GM20431 (cell line): ENCODE measurements at regions not wholly inside any gene's neighbourhood (a gene's known extent, or its start where the extent isn't known, plus 50 kb on each side); places are given as distances from the start of the nearest gene placed in this dataset.
"Not testable (repeated sequence)": the region's sequence is repeated elsewhere in the genome, so short reads cannot be mapped to it uniquely, and the experiment has no call there.

ENCODE experiments used
- in situ Hi-C: fragments of 300-500 bp; cut with MseI, MboI; formaldehyde crosslinking; loops from one replicate; pipeline ENCODE4 v1.15.0; 2020; ENCODE audit warnings: low sequenced_read_pairs; ENCODE audit not compliant: unreplicated experiment

DNA sequence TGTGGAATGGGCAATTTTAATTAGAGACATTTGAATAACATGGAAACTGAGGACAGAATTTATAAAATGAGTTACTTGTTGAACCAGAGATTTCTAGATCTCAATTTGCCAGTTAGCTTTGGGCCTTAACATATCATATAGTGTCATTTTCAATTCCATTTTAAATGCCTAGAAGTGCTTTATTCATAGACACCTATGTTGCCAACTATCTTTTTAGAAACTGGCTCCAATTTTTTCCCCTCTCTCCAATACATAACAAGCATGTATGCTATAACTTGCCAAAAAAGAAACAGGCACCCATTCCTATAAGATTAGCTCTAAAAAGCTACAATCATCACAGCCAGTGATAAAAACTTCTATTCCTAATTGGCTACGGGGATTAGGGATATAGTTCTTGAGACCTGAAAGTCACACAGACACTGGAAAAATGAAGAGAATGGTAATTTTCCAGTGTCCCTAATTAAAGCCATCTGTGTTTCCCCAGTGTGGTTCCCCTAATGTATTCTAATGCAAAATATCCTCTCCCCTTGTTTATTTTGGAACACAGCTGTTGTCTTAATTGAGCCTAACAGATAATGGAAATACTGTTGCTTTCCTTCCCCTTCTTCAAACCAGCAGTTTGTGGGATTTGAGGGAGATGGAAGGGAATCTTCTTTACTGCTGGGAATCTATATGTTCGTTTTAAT lies 205.5 kb upstream of the FSHR start:
- in situ Hi-C loops, result no loop called here

DNA sequence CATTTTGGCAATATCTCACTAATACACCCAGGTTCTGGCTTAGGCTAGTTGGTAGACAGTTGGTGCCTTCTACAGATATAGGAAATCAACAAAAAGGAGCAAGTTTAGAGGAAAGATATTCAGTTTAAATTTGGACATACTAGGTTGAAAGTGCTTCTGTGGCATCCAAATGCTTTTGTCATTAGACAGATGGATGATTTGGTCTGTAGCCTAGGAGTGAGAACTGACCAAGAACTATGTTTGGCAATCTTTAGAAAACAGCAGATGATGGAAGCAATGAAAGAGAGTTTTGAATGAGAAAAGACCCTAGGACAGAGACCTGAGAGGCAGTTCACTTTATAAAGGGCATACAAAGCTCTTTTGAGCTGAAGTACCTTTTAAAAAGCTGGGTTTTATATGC lies 201.3 kb upstream of the FSHR start:
- in situ Hi-C loops, result no loop called here

DNA sequence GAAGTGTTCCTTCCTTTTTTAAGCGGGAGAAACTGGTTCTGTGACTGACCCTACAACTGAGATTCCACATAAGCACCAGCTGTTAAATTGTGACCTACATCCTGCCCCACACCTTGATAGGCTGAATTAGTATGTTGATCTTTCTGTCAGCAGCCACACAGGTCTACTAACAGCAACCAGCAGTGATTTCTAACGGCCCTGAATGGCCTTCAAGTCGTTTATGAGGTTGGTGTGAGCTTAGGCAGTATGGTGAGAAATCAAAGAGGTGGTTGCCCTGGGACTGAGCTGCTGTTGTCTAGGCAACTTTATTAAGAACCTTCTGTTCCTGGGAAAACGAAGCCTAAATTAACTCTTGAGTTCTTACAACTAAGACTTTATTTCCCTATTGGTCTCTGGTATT lies 197.2 kb upstream of the FSHR start:
- in situ Hi-C loops, result no loop called here

DNA sequence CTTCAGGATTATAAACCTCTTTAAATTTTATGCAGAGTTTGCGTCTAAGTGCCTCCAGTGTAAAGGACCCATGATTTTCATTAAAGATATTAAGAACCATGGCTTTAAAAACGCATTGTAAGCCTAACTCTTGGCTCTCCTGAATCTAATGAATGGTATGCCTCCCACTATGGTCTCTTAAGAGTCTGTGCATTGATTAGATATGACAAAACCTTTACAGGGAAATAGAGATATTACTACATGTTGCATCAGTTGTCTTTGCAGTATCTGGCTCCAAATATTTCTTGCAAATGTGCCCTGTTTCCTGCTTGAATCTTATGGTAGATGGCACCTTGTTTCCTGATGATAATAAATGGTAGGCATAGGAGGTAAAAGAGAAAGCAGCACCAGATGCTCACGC lies 189.3 kb upstream of the FSHR start:
- in situ Hi-C loops, result no loop called here

DNA sequence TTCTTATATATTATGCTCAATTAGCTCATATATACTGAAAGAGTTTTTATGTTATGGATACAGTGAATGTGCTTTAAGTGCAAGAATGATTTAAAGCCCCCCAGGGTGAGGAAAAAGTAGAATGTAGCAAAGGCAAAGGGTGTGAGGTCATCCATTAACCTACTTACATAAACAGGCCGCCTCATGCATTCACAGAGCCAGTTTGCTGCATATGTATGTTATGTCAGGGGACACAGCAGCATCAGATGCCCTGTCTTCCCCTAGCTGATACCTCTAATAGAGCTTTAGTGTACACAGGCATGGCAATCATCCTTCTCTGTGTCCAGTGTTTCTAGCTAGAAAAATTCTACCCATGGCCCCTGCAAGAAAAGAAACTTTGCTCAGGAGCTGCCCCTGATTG lies 187.8 kb upstream of the FSHR start:
- in situ Hi-C loops, result no loop called here

DNA sequence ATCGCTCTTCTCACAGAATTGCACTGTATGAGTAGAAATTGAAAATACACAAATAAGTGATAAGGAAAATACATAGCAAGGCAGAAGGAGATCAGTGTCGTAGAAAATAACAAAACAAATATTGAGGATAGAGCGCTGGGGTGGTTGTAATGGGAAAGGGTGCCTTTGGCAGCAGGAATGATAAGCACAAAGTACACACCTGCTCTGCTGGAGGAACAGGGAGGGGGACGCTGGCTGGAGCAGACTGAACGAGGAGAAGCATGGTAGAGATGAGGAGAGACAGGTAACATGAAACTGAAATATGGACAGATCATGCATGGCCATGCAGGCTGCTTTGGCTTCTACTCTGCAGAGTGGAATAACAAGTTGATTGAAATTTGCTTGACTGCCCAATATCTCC lies 181.2 kb upstream of the FSHR start:
- in situ Hi-C loops, result no loop called here

DNA sequence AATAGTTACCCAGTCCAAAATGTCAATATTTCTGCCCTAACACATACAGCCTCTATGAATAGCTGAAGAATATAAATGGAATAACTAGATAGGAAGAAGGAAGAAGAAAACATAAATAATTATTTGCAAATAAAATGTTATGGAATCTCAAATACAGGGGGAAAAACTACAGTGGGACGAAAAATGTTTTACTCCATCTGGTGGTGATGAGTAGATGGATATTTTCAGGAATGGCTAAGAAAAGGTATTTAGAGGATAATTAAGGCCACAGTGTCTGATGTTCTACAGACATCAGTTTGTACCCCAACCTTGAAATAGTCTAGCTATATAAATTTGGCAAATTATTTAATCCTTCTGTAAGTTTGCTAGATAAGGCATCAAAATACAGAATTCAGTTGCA lies 178.1 kb upstream of the FSHR start:
- in situ Hi-C loops, result no loop called here

DNA sequence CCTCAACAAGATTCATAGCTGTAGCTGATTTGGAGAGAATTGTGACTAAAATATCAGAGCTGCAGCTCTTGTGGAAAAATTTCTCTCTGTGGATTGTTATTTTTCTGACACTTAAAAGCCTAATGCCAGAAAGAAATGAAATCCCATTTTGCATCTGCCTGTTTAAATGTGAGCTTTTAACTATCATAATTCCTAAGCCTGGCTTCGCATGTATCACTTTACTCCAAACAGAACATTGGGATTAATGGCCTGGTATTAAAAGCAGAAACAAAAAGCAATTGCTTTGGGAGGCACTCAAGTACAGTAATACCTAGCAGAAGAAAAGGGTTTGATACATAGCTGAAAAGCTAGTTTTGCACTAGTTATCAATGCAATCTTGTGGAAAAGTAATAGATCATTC lies 164.2 kb upstream of the FSHR start:
- in situ Hi-C loops, result no loop called here

DNA sequence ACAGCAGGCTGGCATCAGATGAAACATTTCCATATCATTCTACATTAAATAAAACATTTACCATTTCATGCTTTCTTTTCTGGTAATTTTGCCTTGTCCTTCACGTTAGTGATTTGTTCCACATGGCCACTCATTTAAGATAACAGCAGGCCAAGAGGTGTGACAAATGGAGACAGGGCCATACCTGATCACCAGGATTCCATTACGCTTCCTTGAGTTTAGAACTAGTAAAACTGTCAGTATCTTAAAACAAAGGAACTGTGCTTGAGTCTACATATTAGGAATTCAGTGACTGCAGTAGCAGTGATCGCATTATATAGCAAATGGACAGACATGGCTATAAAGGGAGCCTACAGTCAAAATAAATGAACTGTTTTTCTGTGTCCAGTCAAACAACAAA lies 155.1 kb upstream of the FSHR start:
- in situ Hi-C loops, result no loop called here

DNA sequence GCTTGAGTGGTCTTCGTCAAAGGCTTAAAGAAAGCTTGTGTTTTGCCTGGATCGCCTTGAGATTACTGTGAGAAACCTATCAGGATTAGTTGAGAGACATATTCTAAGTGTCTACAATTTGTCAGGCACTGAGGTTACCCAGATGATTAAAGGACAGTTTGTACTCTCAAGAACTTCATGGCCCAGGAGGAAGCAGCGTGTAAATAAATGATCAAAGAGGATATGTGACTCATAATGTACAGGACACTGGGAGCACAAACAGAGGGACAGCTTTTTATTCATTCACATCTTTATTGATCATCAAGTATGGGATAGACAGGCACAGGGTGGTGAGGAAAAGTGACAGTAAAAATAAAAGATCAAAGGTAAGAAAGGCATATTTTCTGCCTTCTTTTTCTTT lies 152.6 kb upstream of the FSHR start:
- in situ Hi-C loops, result no loop called here

DNA sequence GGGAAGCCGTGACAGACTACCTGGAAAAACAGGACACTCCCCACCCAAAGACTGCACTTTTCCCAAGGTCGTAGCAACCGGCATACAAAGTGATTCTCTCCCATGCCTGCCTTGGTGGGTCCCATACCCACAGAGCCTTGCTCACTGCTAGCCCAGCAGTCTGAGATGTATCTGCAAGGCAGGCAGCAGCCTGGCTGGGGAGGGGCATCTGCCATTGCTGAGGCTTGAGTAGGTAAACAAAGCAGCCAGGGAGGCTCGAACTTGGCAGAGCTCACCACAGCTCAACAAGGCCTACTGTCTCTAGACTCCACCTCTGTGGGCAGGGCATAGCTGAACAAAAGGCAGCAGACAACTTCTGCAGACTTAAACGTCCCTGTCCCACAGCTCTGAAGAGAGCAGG lies 144.4 kb upstream of the FSHR start:
- in situ Hi-C loops, result not testable (repeated sequence)

DNA sequence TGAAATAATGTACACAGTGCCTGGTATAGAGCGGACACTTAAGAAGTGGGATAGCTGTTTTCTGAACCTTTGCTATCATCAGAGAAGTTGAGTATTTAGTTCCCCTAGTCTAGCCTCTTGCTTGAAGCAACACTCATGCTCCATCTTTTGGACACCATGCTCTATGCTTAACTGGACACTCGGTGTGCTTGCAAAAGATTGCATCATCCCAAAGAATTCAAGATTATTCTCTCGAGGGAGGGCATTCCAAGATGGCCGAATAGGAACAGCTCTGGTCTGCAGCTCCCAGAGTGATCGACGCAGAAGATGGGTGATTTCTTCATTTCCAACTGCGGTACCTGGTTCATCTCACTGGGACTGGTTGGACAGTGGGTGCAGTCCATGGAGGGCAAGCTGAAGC lies 143.9 kb upstream of the FSHR start:
- in situ Hi-C loops, result no loop called here

DNA sequence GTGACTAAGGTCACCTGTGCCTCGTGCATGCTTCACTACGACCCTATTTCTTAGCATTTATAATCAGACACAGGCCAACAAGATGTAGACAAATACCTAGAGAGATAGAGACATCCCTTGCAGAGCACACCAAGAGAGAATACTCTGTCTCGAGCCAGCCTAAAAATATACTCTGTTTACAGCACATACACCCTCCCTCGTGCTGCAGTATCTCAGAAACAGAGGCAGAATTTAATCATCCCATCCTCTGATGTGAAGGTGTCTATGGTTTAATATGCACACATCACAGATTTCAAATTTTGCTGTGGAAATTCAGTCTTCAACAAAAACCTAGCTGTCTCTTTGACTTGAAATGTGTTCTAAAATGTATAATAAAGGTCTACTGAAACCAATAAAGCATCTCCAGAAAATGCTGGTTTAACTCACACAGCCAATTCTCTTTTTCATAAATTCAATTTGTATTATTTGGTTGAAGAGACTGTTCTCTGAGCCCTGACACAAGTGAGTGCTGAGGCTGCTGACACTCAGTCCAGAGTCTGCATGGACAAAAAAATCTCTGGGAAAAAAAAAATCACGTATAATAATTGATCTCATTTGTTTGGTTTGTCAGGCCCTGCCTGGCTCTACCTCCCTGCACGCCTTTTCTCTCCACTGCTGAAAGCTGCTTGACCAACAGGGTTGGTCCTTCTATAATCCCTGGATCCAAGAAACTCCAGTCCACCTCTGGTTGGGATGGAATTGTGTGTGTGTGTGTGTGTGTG lies 142.0 kb upstream of the FSHR start:
- in situ Hi-C loops, result no loop called here

DNA sequence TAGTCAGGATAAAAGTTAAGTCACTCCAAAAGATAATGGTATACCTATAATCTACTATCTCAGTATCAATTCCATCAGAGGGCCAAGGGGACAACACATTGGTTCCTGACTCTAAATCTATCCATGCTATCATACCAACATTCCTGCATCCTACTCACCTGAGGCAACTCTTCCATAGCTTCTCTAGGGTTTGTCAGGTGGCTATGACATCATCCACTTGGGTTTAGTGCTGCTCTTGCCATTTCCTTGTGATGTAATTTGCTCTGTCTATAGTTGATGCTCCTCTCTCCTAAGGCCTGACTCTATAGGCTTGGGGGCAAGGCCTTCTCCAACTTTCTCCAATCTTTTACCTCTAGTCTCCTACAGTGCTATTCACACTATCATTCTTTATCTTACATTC lies 139.9 kb upstream of the FSHR start:
- in situ Hi-C loops, result no loop called here

DNA sequence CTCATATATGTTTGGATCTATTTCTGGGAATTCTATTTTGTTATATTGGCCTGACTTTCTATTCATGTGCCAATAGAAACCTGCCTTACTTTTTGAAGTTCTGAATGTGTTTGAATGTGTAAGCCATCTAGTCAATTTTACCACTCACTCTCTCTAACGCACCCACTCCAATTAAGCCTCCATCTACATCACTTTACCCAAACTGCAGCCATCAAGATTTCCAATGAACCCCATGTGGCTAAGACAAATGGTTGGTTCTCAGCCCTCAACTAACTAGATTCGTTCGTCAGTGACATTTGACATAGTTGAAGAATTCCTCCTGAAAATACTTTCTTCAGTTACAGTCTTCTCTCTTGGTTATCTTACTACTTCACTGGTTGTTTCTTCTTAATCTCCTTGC lies 137.3 kb upstream of the FSHR start:
- in situ Hi-C loops, result no loop called here

DNA sequence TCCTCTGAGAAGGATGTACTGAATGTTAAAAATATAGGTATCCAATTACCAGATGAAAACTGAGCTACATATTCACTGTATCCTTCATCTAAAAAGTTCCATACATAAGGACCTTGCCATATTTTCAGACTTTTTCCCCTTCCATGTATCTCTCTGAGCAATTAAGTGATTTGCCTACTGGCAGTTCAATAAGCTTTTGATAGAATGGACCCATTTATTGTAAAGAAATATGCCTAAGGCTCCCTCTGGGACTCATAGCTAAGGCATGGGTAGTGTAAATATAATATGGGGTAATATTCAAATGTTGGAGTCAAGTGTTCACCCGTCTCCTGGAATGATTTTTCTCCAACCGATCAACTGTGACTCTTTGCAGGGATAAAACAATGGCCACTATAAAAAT lies 135.4 kb upstream of the FSHR start:
- in situ Hi-C loops, result no loop called here

DNA sequence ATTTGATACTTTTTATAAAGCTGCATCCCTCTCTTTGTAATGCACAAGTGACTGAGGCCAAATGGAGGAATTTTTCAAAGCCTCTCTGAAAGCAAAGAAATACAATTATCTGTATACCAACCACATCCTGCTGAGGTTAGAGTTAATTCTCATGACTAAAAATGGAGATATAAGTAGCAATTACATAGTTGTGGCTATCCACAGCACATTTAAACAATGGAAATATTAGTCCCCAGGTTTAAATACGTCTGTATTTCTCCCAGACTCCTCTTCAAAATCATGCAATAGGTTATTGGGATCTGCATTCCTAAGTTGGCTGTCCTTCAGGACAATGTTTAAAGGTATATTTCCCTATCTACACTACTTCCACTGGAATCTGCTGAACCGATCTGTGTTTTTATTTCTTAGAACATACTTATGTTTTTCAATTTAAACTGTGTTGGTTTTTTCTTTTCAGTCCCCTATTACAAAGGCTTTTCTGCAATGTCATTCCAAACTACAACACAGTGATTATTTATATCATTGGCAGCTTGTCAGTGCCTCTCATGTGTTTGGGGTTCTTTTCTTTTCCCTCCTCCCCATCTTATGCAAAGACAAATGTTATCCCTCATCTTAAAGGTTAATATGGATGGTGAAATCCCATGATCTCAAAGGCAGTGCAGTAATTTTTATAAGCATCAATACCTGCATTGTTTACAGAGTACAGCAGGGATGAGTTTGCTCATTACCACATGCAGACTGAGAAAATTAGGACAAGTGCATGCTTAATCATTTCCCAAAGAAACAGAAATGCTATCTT lies 134.8 kb upstream of the FSHR start:
- in situ Hi-C loops, result no loop called here

DNA sequence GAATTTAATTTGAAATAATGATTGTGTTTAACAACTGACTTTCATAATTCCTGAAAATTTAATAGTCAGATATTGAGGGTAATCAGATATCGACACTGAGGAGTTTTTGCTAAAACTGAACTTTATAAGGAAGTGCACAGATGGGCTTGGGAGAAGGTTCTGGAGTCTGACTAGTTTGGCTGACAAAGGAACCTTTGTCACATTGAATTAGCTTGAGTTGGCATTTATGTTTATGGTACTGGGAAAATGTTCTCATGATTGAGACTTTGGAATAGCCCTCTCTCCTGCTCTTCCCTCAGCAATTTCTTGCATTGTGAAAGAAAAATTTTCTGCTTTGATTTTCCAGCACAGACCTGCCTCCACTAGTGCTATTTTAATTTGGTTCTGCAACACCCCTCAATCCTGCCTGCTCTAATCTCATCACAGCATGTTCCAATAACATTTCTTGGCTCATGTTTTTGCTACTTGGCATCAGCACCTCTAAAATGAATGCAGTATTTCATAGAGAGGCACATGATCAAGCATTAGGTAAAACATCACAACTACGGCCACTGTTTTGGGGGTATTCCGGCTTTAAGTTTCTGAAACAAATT lies 133.9 kb upstream of the FSHR start:
- in situ Hi-C loops, result no loop called here

DNA sequence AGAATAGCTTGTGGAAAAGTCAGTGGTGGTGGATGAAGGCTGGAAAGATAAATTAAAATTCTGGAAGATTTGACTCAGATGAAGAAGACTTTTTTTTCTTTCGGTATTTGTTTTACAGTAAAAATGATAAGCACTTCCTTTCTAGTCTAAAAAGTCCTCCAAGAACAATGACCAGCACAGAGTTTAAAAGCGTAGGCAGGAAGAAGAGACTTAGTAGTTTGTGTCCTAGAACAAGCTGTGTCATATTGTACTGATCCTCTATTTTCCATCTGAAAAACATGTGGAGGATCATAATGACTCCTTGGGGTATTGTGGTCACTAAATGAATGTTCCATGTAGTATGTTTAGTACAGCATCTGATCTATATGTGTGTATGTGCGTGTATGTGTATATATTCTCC lies 132.4 kb upstream of the FSHR start:
- in situ Hi-C loops, result no loop called here

DNA sequence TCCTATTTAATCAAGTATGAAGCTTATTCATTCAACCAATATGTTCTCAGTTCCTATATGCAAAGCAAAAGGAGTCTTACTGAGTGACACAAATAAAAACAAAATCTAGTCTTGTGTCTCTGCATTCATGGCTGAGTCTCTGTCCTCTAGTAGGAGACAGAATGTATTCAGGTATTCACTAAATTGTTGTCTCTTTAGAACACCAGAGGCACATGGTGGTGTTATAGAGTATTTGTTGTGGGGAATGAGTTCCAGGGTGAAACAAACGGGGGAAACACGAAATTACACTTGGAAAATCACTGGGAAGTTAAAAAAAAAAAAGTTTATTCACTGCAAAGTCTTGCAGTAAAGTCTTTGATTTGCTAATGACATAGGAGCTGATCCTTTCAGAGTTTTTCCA lies 131.7 kb upstream of the FSHR start:
- in situ Hi-C loops, result no loop called here

DNA sequence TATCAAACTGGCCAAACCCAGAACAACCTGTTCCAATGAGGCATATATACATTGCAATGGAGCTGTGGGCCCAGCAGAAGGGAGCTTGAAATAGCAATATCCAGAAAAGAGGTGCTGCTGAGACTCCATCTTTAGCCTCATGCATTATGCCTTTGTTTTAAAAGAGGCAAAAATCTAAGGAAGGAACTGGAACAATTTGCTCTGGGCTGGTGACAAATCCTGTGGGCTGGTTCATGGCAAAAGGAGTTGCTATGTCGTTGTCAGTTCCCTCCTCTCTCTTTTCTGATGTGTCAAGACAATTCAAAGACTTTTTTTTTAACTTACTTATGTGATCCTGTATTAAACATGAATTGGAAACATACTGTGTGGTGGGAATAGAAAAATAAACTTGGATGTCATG lies 124.2 kb upstream of the FSHR start:
- in situ Hi-C loops, result no loop called here
